Epithelial cell of esophagus (primary cell): ENCODE measurements at regions not wholly inside any gene's neighbourhood (a gene's known extent, or its start where the extent isn't known, plus 50 kb on each side); places are given as distances from the start of the nearest gene placed in this dataset.
"Not testable (repeated sequence)": the region's sequence is repeated elsewhere in the genome, so short reads cannot be mapped to it uniquely, and the experiment has no call there.

Experiments
- DNase-seq: peaks from one replicate; pipeline ENCODE4 v3.0.0; 2010; ENCODE audit warnings: low read depth
- H3K4me3 ChIP-seq: 2 replicates; pipeline ENCODE4 v1.5.1; 2011; ENCODE audit warnings: mild to moderate bottlenecking, low read length, control low read depth
- TF ChIP-seq, protein P1 (sequence below): IDR thresholded peaks from 2 replicates; pipeline ENCODE4 v1.5.1; 2011; ENCODE audit warnings: low read depth, mild to moderate bottlenecking, low read length, control low read depth, inconsistent platforms; ENCODE audit not compliant: insufficient read depth; ENCODE audit errors: missing control alignments

DNA sequence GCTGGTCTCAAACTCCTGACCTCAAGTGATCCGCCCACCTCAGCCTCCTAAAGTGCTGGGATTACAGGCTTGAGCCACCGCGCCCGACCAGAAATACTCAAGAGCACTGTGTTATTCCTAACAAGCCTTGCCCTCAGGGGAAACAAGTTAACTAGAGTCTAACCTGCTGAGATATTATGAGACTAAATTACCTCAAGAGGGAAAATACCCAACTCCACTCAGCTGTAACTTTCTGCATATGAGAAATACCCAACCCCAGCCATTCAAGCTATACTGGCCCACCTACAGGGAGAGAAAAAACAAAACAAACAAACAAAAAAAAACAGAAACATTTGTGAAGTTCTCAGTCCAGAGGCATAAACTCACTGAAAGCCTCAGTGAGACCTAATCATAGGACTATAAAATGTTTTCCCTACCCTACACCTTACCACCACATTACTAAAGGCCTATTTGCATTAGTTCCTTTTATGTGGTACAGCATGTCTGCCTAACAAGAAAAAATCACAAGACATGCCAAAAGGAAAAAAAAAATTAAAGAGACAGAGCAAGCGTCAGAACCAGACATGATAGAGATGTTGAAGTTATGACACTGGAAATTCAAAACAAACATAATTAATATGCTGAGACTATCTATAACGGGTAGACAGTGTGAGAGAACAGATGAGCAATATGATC, 876.0 kb downstream of the FSTL5 start:
- TF ChIP-seq, protein P1, sequence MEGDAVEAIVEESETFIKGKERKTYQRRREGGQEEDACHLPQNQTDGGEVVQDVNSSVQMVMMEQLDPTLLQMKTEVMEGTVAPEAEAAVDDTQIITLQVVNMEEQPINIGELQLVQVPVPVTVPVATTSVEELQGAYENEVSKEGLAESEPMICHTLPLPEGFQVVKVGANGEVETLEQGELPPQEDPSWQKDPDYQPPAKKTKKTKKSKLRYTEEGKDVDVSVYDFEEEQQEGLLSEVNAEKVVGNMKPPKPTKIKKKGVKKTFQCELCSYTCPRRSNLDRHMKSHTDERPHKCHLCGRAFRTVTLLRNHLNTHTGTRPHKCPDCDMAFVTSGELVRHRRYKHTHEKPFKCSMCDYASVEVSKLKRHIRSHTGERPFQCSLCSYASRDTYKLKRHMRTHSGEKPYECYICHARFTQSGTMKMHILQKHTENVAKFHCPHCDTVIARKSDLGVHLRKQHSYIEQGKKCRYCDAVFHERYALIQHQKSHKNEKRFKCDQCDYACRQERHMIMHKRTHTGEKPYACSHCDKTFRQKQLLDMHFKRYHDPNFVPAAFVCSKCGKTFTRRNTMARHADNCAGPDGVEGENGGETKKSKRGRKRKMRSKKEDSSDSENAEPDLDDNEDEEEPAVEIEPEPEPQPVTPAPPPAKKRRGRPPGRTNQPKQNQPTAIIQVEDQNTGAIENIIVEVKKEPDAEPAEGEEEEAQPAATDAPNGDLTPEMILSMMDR = no peak
- no peak overlapping the region for H3K4me3 ChIP-seq
- no peak for DNase-seq

DNA sequence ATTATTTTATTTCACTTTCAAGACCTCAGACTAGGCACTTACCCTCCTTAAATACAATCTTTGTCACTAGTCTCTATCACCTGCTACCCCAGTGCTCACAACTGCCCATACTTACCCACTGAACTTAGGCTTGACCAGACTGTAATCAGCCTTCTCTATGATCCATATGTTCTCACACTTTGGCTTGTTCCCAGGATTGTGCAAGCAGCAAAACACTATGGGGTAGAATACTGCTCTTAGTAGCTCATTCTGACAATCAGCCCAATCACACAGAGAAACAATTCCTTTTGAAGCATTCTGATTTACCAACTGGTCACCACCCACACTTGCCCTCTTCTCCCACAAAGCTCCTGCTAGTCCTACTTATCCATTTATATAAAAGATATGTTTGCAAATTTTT, 878.3 kb downstream of the FSTL5 start:
- peak; percentile 27 for DNase-seq
- TF ChIP-seq, protein P1 = no peak
- no peak overlapping the region for H3K4me3 ChIP-seq

GRCh38 chr4:161280929-161281328, 882.9 kb downstream of the FSTL5 start:
- DNase-seq = no peak
- TF ChIP-seq, protein P1 = no peak
- no peak overlapping the region for H3K4me3 ChIP-seq

GRCh38 chr4:161279095-161279494, 884.7 kb downstream of the FSTL5 start:
- DNase-seq = no peak
- TF ChIP-seq, protein P1 = no peak

DNA sequence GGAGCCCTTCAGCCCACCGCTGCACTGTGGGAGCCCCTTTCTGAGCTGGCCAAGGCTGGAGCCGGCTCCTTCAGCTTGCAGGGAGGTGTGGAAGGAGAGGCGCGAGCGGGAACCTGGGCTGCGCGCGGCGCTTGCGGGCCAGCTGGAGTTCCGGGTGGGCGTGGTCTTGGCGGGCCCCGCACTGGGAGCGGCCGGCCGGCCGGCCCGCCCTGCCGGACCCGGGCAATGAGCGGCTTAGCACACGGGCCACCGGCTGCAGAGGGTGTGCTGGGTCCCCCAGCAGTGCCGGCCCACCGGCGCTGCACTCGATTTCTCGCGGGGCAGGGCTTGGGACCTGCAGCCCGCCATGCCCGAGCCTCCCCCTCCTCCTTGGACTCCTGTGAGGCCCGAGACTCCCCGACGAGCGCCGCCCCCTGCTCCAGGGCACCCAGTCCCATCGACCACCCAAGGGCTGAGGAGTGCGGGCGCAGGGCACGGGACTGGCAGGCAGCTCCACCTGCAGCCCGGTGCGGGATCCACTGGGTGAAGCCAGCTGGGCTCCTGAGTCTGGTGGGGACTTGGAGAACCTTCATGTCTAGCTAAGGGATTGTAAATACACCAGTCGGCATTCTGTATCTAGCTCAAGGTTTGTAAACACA, 886.5 kb downstream of the FSTL5 start:
- not testable (repeated sequence) for DNase-seq

More at GRCh38 chr4:161279095-161279494, 884.7 kb downstream of the FSTL5 start:
- H3K4me3 ChIP-seq = no peak overlapping the region

GRCh38 chr4:161273607-161274006, 890.2 kb downstream of the FSTL5 start:
- TF ChIP-seq, protein P1 = no peak
- no peak overlapping the region for H3K4me3 ChIP-seq
- DNase-seq = no peak

More for the DNA sequence above, 886.5 kb downstream of the FSTL5 start:
- H3K4me3 ChIP-seq = not testable (repeated sequence)

- TF ChIP-seq, protein P1 = no peak
- H3K4me3 ChIP-seq = no peak overlapping the region
Observed at GRCh38 chr4:161260819-161261218, 903.0 kb downstream of the FSTL5 start.

More at GRCh38 chr4:161260819-161261218, 903.0 kb downstream of the FSTL5 start:
- no peak for DNase-seq
